ENCODE measurements at regions not wholly inside any gene's neighbourhood (a gene's known extent, or its start where the extent isn't known, plus 50 kb on each side); places are given as distances from the start of the nearest gene placed in this dataset.

DNA sequence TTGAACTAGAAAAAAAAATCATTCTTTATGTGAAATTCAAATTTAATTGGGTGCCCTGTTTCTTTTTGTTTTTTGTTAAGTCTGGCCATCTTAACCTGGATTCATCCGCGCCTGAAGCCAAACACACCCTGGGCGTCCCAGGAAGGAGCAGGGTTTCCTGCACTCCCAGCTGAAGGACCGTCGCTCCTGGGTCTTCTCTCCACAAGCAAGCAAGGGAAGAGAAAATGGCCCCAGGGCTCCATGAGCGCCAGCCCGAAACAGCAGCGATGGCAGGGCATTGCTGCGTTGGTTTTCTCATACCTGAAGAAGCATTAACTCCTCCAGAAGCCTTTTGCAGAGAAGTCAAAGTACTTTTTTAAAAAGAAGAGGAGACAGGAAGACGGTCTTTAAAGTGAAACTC is 105.4 kb upstream of the AFDN start:
- Mint-ChIP-seq H3K9me3 (ENCODE audit: low read depth) (peaks cover 4% of the 10 kb centered on the region), H3K27ac (no peak overlapping the region), H3K27me3 (peaks cover 24% of the 10 kb centered on the region), H3K4me3 (no peak overlapping the region), H3K4me1 (no peaks in the 10 kb centered on the region), H3K36me3 (no peaks in the 10 kb centered on the region)
- DNase-seq (no peak), ATAC-seq (no peak)
- CTCF ChIA-PET = no interaction called here

GRCh38 chr6:167722634-167723309 is 103.9 kb upstream of the AFDN start:
- ATAC-seq (no peak), DNase-seq (no peak)
- Mint-ChIP-seq H3K4me3 (no peak overlapping the region), H3K36me3 (no peaks in the 10 kb centered on the region), H3K9me3 (ENCODE audit: low read depth) (peaks cover 4% of the 10 kb centered on the region), H3K4me1 (no peaks in the 10 kb centered on the region), H3K27me3 (peaks cover 18% of the 10 kb centered on the region), H3K27ac (no peak overlapping the region)
- CTCF ChIA-PET = no interaction called here

DNA sequence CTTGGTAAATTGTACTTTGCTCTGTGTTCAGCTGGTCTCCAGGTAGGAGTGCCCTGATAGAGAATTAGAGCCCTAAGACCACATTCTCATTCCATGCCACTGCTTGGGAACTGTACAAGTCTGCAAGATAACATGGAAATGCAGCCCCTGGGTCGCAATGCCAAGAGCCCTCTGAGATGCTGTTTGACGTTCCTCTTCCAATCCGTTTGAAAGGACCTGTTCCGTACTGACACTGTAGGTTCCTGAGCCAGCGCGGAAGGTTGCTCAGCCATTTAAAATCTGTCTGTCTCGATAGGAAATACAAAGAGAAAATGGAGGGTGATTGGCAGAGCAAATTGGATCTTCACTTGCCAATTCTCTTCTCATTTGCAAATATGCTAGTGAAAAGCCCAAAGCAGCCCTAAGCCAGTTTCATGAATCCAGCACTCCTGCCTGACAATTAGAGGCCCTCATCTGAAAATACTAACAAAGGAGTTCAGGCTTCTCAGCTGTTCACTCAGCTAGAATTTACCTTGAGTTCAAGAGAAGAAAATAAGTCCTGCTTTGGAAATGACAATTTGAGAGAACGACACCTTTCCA is 100.6 kb upstream of the AFDN start:
- no peaks in the 10 kb centered on the region for H3K36me3 Mint-ChIP-seq
- H3K27ac Mint-ChIP-seq = no peak overlapping the region
- H3K27me3 Mint-ChIP-seq = peaks cover 23% of the 10 kb centered on the region
- no peaks in the 10 kb centered on the region for H3K9me3 Mint-ChIP-seq (ENCODE audit: low read depth)
- H3K4me1 Mint-ChIP-seq = no peaks in the 10 kb centered on the region
- no peak overlapping the region for H3K4me3 Mint-ChIP-seq
- ATAC-seq (no peak), DNase-seq (no peak)
- CTCF ChIA-PET = no interaction called here

DNA sequence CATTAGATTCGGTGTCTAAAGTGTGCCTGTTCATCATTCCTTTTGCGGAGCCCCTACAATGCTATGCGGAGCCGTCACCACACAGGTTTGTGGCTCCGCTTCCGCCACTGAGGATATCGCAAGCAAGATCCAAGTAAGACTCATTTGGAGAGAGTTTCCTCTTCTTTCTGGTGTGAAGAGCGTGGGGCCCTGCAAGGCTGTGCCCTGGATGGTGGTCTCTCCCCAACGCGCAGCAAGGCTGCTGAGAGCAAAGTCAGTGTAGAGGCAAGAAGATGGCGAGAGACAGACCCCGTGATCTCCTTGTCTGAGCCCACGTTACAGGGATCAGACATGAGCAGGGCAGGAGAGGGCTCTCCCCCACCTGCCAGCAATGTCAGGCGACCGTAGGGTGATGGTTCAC is 96.3 kb upstream of the AFDN start:
- ATAC-seq = no peak
- DNase-seq = no peak
- peaks cover 15% of the 10 kb centered on the region for H3K27me3 Mint-ChIP-seq
- H3K4me3 Mint-ChIP-seq = no peak overlapping the region
- no peaks in the 10 kb centered on the region for H3K9me3 Mint-ChIP-seq (ENCODE audit: low read depth)
- CTCF ChIA-PET = no interaction called here
- H3K27ac Mint-ChIP-seq = no peak overlapping the region
- H3K4me1 Mint-ChIP-seq = no peaks in the 10 kb centered on the region
- H3K36me3 Mint-ChIP-seq = no peaks in the 10 kb centered on the region

- no peaks in the 10 kb centered on the region for H3K36me3 Mint-ChIP-seq
- no peaks in the 10 kb centered on the region for H3K4me1 Mint-ChIP-seq
- no peak overlapping the region for H3K4me3 Mint-ChIP-seq
- no peaks in the 10 kb centered on the region for H3K9me3 Mint-ChIP-seq (ENCODE audit: low read depth)
- ATAC-seq (no peak), DNase-seq (no peak)
- peaks cover 7% of the 10 kb centered on the region for H3K27me3 Mint-ChIP-seq
- CTCF ChIA-PET = no interaction called here
- no peak overlapping the region for H3K27ac Mint-ChIP-seq
These were observed 95.5 kb upstream of the AFDN start for GRCh38 chr6:167731216-167731615.

GRCh38 chr6:167731731-167732422 is 94.8 kb upstream of the AFDN start:
- H3K9me3 Mint-ChIP-seq (ENCODE audit: low read depth) = no peaks in the 10 kb centered on the region
- CTCF ChIA-PET = no interaction called here
- no peak overlapping the region for H3K4me3 Mint-ChIP-seq
- ATAC-seq (no peak), DNase-seq (no peak)
- H3K27me3 Mint-ChIP-seq = peaks cover 5% of the 10 kb centered on the region
- no peaks in the 10 kb centered on the region for H3K4me1 Mint-ChIP-seq
- no peaks in the 10 kb centered on the region for H3K36me3 Mint-ChIP-seq
- no peak overlapping the region for H3K27ac Mint-ChIP-seq

- ATAC-seq = no peak
- CTCF ChIA-PET = no interaction called here
- no peaks in the 10 kb centered on the region for H3K9me3 Mint-ChIP-seq (ENCODE audit: low read depth)
- DNase-seq = no peak
- H3K27ac Mint-ChIP-seq = no peak overlapping the region
- no peaks in the 10 kb centered on the region for H3K36me3 Mint-ChIP-seq
- no peaks in the 10 kb centered on the region for H3K27me3 Mint-ChIP-seq
- no peak overlapping the region for H3K4me3 Mint-ChIP-seq
- H3K4me1 Mint-ChIP-seq = no peaks in the 10 kb centered on the region
These were observed 92.7 kb upstream of the AFDN start for GRCh38 chr6:167733740-167734661.

- H3K9me3 Mint-ChIP-seq (ENCODE audit: low read depth) = no peaks in the 10 kb centered on the region
These were observed 92.0 kb upstream of the AFDN start for GRCh38 chr6:167734662-167735083.

DNA sequence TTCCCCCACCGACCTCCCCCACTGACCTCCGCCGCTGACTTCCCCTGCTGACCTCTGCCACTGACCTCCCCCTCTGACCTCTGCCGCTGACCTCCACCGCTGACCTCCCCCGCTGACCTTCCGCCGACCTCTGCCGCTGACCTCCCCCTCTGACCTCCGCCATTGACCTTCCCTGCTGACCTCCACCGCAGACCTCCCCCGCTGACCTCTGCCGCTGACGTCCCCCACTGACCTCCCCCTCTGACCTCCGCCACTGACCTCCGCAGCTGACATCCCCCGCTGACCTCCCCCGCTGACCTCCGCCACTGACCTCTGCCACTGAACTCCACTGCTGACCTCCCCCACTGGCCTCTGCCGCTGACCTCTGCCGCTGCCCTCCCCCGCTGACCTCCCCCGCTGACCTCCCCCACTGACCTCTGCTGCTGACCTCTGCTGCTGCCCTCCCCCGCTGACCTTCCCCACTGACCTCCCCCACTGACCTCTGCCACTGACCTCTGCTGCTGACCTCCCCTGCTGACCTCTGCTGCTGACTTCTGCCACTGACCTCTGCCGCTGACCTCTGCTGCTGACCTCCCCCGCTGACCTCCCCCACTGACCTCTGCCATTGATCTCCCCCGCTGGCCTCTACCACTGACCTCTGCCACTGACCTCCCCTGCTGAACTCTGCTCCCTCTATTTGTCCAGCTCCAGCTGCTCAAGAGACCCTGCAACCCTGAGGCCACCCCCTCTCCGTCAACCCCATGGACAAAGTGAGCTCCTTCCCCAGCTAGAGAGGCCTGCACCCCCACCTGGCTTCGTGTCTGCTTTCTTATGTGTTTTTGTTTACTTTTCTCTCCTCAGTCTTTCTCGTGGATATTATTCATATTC is 91.4 kb upstream of the AFDN start:
- no peaks in the 10 kb centered on the region for H3K4me1 Mint-ChIP-seq
- CTCF ChIA-PET = no interaction called here
- no peak for ATAC-seq
- H3K36me3 Mint-ChIP-seq = no peaks in the 10 kb centered on the region
- no peak overlapping the region for H3K4me3 Mint-ChIP-seq
- no peaks in the 10 kb centered on the region for H3K27me3 Mint-ChIP-seq
- H3K27ac Mint-ChIP-seq = no peak overlapping the region
- H3K9me3 Mint-ChIP-seq (ENCODE audit: low read depth) = no peaks in the 10 kb centered on the region
- DNase-seq = no peak

More at GRCh38 chr6:167734662-167735083, 92.0 kb upstream of the AFDN start:
- no peaks in the 10 kb centered on the region for H3K27me3 Mint-ChIP-seq
- CTCF ChIA-PET = no interaction called here
- no peaks in the 10 kb centered on the region for H3K4me1 Mint-ChIP-seq
- ATAC-seq = no peak
- no peak overlapping the region for H3K4me3 Mint-ChIP-seq
- no peak overlapping the region for H3K27ac Mint-ChIP-seq
- DNase-seq = no peak
- H3K36me3 Mint-ChIP-seq = no peaks in the 10 kb centered on the region

DNA sequence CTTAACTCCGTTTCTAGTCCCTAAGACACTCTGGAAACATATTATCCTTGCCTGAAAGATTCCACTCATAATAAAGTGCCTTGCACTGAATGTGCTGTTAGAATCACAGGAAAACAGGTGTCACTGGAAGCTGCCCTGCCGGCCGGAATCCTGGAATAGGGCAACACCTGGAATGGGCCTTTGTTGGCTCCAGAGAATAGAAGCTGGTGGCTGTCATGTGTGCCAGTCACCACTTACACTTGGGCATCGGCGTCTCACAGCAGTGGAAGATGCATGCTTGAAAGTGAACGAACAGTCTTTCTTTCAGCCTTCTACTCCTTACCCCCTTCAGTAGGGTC is 90.8 kb upstream of the AFDN start:
- ATAC-seq (no peak), DNase-seq (no peak)
- Mint-ChIP-seq H3K27me3 (no peaks in the 10 kb centered on the region), H3K9me3 (ENCODE audit: low read depth) (no peaks in the 10 kb centered on the region), H3K4me1 (no peaks in the 10 kb centered on the region), H3K4me3 (no peak overlapping the region), H3K27ac (no peak overlapping the region), H3K36me3 (no peaks in the 10 kb centered on the region)
- CTCF ChIA-PET = no interaction called here

DNA sequence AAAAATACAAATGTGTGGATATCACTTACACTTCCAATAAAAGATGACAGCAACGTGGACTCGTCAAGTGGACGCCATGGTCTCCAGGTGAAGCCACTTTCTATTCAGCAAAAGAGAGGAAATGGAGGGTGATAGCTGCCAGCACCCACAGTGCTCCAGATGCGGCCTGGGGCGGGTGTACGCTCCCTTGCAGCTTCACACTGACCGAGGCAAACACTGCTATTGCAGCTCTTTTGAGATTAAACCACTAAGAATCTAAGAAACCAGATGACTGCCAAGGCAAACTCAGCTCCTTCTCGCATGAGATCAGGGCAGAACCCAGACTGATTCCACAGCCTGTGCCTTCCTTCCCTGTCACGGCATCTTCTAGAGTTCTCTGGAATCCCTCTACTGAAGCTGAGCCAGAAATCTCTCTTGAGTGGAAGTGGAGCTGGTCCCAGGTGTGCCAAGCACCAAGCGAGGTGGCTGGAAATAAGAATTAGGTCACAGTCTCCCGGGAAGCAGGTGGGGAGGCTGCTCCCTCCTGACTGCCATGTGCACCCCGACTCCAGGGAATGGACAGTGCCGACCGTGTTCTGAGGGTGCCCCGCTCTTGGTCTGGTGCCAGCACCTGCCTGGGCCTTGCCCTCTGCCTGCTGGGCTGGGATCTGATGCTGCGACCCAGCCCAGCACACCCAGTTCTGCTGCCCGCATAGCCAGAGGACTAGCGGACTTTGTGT is 90.1 kb upstream of the AFDN start:
- no peak overlapping the region for H3K4me3 Mint-ChIP-seq
- H3K9me3 Mint-ChIP-seq (ENCODE audit: low read depth) = no peaks in the 10 kb centered on the region
- ATAC-seq (no peak), DNase-seq (no peak)
- CTCF ChIA-PET = no interaction called here
- H3K36me3 Mint-ChIP-seq = no peaks in the 10 kb centered on the region
- peaks cover 2% of the 10 kb centered on the region for H3K27me3 Mint-ChIP-seq
- H3K4me1 Mint-ChIP-seq = no peaks in the 10 kb centered on the region
- H3K27ac Mint-ChIP-seq = no peak overlapping the region

DNA sequence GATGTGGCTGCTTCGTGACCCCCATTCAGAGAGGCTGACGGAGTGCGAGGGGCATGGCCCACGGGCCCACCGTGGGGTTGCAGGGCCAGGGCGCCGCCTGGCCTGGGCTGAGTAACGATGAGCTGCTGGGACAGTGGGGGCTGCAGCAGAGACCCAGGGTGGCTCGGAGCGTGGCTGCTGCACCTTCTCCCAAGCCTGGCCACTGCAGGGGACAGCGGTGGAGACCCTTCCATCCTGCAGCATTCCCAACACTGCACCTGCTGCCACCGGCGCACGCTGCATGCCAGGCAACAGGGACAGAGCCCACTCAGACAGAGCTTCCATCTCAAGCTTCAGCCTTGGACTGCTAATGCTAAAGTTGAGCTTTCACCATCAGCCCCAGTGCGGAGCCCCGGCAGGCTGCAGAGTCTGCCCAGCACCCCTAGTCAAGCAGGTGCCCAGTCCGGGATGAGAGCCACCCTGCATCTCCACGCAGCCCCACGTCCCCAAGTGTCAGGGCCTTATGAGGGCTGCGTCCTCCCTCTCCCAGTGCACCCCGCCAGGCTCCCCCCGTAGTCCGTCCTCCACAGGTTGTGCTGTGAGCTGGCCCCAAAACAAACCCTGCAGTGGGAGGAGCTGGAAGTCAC is 89.4 kb upstream of the AFDN start:
- Mint-ChIP-seq H3K4me3 (no peak overlapping the region), H3K9me3 (ENCODE audit: low read depth) (no peaks in the 10 kb centered on the region), H3K4me1 (no peaks in the 10 kb centered on the region), H3K27ac (no peak overlapping the region), H3K27me3 (peaks cover 2% of the 10 kb centered on the region), H3K36me3 (no peaks in the 10 kb centered on the region)
- CTCF ChIA-PET = no interaction called here
- DNase-seq (no peak), ATAC-seq (no peak)
